ENCODE measurements at regions not wholly inside any gene's neighbourhood (a gene's known extent, or its start where the extent isn't known, plus 50 kb on each side); places are given as distances from the start of the nearest gene placed in this dataset.

DNA sequence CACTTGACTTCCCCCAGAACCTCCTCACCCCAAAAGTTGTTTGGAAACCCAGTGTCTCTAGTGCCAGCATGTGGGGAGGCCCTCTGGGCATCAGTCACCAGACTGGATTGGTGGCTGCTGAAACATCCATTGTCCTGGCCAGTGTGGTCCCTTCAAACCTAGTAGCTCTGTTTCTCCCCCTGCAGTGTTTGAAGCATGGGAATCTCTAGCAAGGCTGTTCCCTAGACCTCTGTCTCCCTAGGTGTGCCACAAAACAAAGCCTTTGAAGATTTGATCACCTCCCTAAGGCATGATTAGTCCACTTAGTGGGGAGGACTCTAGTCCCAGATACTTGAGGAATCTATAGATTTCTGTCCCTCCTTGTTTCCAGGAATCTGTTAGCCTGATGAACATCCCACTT lies 60.3 kb downstream of the ARF6 start:
- Histone ChIP-seq H3K4me3 (ENCODE audit: low read depth, low read length) (no peak overlapping the region), H3K36me3 (ENCODE audit: control insufficient read depth, insufficient read depth, low read length) (no peaks in the 10 kb centered on the region), H3K27me3 (ENCODE audit: control insufficient read depth, insufficient read depth, low read length) (no peaks in the 10 kb centered on the region)
- TF ChIP-seq CTCF (IDR thresholded peaks at IDR 0.05; ENCODE audit: insufficient read depth, low read length, poor library complexity, severe bottlenecking): no peak
- DNase-seq (ENCODE audit: low read depth): no peak

- no peak for DNase-seq (ENCODE audit: low read depth)
- no peaks in the 10 kb centered on the region for H3K36me3 ChIP-seq (ENCODE audit: control insufficient read depth, insufficient read depth, low read length)
These were observed 61.3 kb downstream of the ARF6 start for GRCh38 chr14:49954171-49954631.

GRCh38 chr14:49955024-49955423 lies 62.1 kb downstream of the ARF6 start:
- no peak for TF ChIP-seq CTCF (IDR thresholded peaks at IDR 0.05; ENCODE audit: insufficient read depth, low read length, poor library complexity, severe bottlenecking)
- no peak for DNase-seq (ENCODE audit: low read depth)
- H3K4me3 ChIP-seq (ENCODE audit: low read depth, low read length): no peak overlapping the region
- H3K36me3 ChIP-seq (ENCODE audit: control insufficient read depth, insufficient read depth, low read length): no peaks in the 10 kb centered on the region
- no peaks in the 10 kb centered on the region for H3K27me3 ChIP-seq (ENCODE audit: control insufficient read depth, insufficient read depth, low read length)

More at GRCh38 chr14:49954171-49954631, 61.3 kb downstream of the ARF6 start:
- Histone ChIP-seq H3K27me3 (ENCODE audit: control insufficient read depth, insufficient read depth, low read length) (no peaks in the 10 kb centered on the region), H3K4me3 (ENCODE audit: low read depth, low read length) (no peak overlapping the region)
- TF ChIP-seq CTCF (IDR thresholded peaks at IDR 0.05; ENCODE audit: insufficient read depth, low read length, poor library complexity, severe bottlenecking): no peak

DNA sequence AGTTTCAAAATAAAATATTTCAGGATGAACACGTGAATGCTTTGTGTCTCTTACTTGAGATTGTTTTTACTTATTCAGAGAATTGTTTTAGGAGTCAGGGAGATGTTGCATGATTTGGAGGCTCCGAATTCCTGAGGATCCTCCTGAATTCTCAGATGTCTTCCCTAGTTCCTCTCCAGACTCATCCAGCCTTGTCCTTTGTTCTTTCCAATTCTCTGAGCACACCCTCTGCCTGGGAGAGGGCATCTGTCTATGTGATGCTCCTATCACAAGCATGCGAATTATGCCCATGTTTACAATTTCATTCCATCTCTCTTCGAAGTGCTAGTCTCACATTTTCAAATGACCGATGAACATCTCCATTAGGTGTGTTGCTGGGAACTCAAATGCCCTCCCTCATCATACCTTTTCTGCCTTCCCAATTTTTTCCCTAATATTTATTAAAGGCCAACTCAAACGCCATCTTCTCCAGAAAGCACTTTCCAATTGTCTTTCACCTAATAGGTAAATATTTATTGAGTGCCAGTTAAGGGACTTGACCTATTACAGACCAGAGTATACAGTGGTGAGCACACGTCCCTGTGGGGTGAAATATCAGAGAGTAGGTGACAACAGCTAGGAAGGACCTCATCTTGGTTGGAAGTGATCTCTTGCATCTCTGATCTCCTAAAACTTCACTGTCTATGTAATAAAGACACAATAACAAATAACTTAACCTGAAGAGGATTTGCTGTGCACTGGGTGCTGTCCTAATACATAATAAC lies 64.4 kb downstream of the ARF6 start:
- Histone ChIP-seq H3K36me3 (ENCODE audit: control insufficient read depth, insufficient read depth, low read length) (no peaks in the 10 kb centered on the region), H3K4me3 (ENCODE audit: low read depth, low read length) (no peak overlapping the region), H3K27me3 (ENCODE audit: control insufficient read depth, insufficient read depth, low read length) (no peaks in the 10 kb centered on the region)
- DNase-seq (ENCODE audit: low read depth): no peak
- no peak for TF ChIP-seq CTCF (IDR thresholded peaks at IDR 0.05; ENCODE audit: insufficient read depth, low read length, poor library complexity, severe bottlenecking)

DNA sequence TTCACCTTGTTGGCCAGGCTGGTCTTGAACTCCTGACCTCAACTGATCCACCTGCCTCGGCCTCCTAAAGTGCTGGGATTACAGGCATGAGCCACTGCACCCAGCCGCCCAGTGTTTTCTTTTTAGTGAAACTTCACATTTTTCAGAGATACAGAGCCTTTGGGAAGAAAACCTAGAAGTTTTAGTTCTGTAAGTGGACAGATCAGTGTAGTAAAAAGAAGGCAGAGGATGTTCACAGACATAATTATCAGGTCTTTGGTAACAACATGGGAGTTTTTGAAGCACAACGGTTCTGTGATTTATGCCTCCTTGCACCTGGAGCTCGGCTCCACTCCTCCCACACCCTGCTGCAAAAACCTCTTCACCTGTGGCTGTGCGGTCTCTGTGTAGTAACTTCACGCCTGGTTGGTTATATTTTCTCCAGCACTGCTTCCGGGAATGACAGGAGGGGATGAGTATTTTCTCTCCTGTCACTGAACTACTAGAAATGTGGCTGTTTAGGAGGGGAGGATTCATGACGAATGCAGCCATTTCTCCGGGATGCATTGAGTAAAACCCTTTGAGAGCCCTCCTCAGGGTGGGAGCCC lies 67.0 kb downstream of the ARF6 start:
- no peaks in the 10 kb centered on the region for H3K36me3 ChIP-seq (ENCODE audit: control insufficient read depth, insufficient read depth, low read length)
- H3K27me3 ChIP-seq (ENCODE audit: control insufficient read depth, insufficient read depth, low read length): no peaks in the 10 kb centered on the region
- H3K4me3 ChIP-seq (ENCODE audit: low read depth, low read length): no peak overlapping the region
- TF ChIP-seq CTCF (IDR thresholded peaks at IDR 0.05; ENCODE audit: insufficient read depth, low read length, poor library complexity, severe bottlenecking): no peak
- no peak for DNase-seq (ENCODE audit: low read depth)
